Stimulated activated CD4-positive, alpha-beta T cell treated with anti-CD3 and anti-CD28 coated beads, TNF-alpha, amount 100 ng/mL, for 24 hours (primary cell): ENCODE measurements at regions not wholly inside any gene's neighbourhood (a gene's known extent, or its start where the extent isn't known, plus 50 kb on each side); places are given as distances from the start of the nearest gene placed in this dataset.
"Not testable (repeated sequence)": the region's sequence is repeated elsewhere in the genome, so short reads cannot be mapped to it uniquely, and the experiment has no call there.

Experiments used
- DNase-seq, 3 experiments: peaks; one replicate each; pipeline ENCODE4 v3.0.0-alpha.2; 2020; ENCODE audit warnings: low read depth in 3 of 3

- peak; percentile 19 to 42 (median 28) for DNase-seq
Measured at GRCh38 chr3:176872771-176873209, 324.5 kb downstream of the TBL1XR1 start.

GRCh38 chr3:176870451-176870850 is 326.8 kb downstream of the TBL1XR1 start:
- DNase-seq: no peak

GRCh38 chr3:176867681-176868663 is 329.3 kb downstream of the TBL1XR1 start:
- no peak for DNase-seq

- no peak for DNase-seq
Measured at GRCh38 chr3:176861137-176861536, 336.1 kb downstream of the TBL1XR1 start.

- no peak for DNase-seq
Measured at GRCh38 chr3:176856721-176857120, 340.6 kb downstream of the TBL1XR1 start.

GRCh38 chr3:176855901-176856486 is 341.3 kb downstream of the TBL1XR1 start:
- no peak for DNase-seq

GRCh38 chr3:176855213-176855612 is 342.1 kb downstream of the TBL1XR1 start:
- DNase-seq: no peak

GRCh38 chr3:176850498-176850897 is 346.8 kb downstream of the TBL1XR1 start:
- DNase-seq: no peak

GRCh38 chr3:176848431-176849214 is 348.7 kb downstream of the TBL1XR1 start:
- no peak for DNase-seq

GRCh38 chr3:176842914-176843313 is 354.4 kb downstream of the TBL1XR1 start:
- no peak for DNase-seq

GRCh38 chr3:176840641-176841286 is 356.5 kb downstream of the TBL1XR1 start:
- DNase-seq: no peak

GRCh38 chr3:176839901-176840300 is 357.4 kb downstream of the TBL1XR1 start:
- no peak for DNase-seq

GRCh38 chr3:176839466-176839865 is 357.8 kb downstream of the TBL1XR1 start:
- DNase-seq: no peak

GRCh38 chr3:176827244-176827643 is 370.0 kb downstream of the TBL1XR1 start:
- DNase-seq: not testable (repeated sequence)

- no peak for DNase-seq
Measured at GRCh38 chr3:176824811-176825210, 372.5 kb downstream of the TBL1XR1 start.

- DNase-seq: no peak
Measured at GRCh38 chr3:176820764-176821163, 376.5 kb downstream of the TBL1XR1 start.

GRCh38 chr3:176816937-176817336 is 380.3 kb downstream of the TBL1XR1 start:
- no peak for DNase-seq

GRCh38 chr3:176814285-176814684 is 383.0 kb downstream of the TBL1XR1 start:
- DNase-seq: no peak

GRCh38 chr3:176807938-176808337 is 389.3 kb downstream of the TBL1XR1 start:
- DNase-seq: no peak

- DNase-seq: no peak
Measured at GRCh38 chr3:176799675-176800074, 397.6 kb downstream of the TBL1XR1 start.

- no peak for DNase-seq
Measured at GRCh38 chr3:176798680-176799079, 398.6 kb downstream of the TBL1XR1 start.

GRCh38 chr3:176796371-176796770 is 400.9 kb downstream of the TBL1XR1 start:
- DNase-seq: no peak
